Liver (tissue), 3 donors: ENCODE measurements at regions not wholly inside any gene's neighbourhood (a gene's known extent, or its start where the extent isn't known, plus 50 kb on each side); places are given as distances from the start of the nearest gene placed in this dataset.

Experiments used
- EGR1 ChIP-seq, 2 donors: IDR thresholded peaks; 2 replicates each; pipeline ENCODE4 v1.6.1; 2016 to 2018; ENCODE audit warnings: antibody characterized with exemption in 2 of 2, low read depth in 2 of 2
- GABPA ChIP-seq, 2 donors: IDR thresholded peaks in 1 of 2; conservative IDR thresholded peaks in 1 of 2; 2 replicates each; pipeline ENCODE4 v1.6.1; 2016; ENCODE audit warnings: antibody characterized with exemption in 2 of 2, mild to moderate bottlenecking in 1 of 2, moderate library complexity in 1 of 2
- HNF4G ChIP-seq: IDR thresholded peaks from 2 replicates; pipeline ENCODE4 v1.6.1; 2016; ENCODE audit warnings: antibody characterized with exemption
- JUND ChIP-seq, 2 donors: IDR thresholded peaks; 2 replicates each; pipeline ENCODE4 v1.6.1; 2016; ENCODE audit warnings: antibody characterized with exemption in 2 of 2
- NR2F2 ChIP-seq: IDR thresholded peaks from 2 replicates; pipeline ENCODE4 v1.6.1; 2016; ENCODE audit warnings: antibody characterized with exemption
- RAD21 ChIP-seq, 2 donors: IDR thresholded peaks; 2 replicates each; pipeline ENCODE4 v1.6.1; 2016; ENCODE audit warnings: antibody characterized with exemption in 2 of 2, mild to moderate bottlenecking in 2 of 2
- RXRA ChIP-seq, 2 donors: IDR thresholded peaks; 2 replicates each; pipeline ENCODE4 v1.6.1; 2017 to 2018; ENCODE audit warnings: antibody characterized with exemption in 2 of 2, mild to moderate bottlenecking in 1 of 2
- SP1 ChIP-seq: IDR thresholded peaks from 2 replicates; pipeline ENCODE4 v1.6.1; 2018; ENCODE audit warnings: antibody characterized with exemption, mild to moderate bottlenecking
- TAF1 ChIP-seq: conservative IDR thresholded peaks from 2 replicates; pipeline ENCODE4 v1.6.1; 2016; ENCODE audit warnings: antibody characterized with exemption, mild to moderate bottlenecking
- YY1 ChIP-seq: IDR thresholded peaks from 2 replicates; pipeline ENCODE4 v1.6.1; 2016; ENCODE audit warnings: antibody characterized with exemption, mild to moderate bottlenecking
- TF ChIP-seq, protein P1 (sequence below): fragments of 150-350 bp; IDR thresholded peaks from 2 replicates; pipeline ENCODE4 v1.5.1; 2017; ENCODE audit warnings: improper control_type of control experiment, low read depth, low read length; ENCODE audit not compliant: missing input control
- TF ChIP-seq, protein P2 (sequence below): IDR thresholded peaks from 2 replicates; pipeline ENCODE4 v1.6.1; 2016; ENCODE audit warnings: antibody characterized with exemption
- TF ChIP-seq, protein P3 (sequence below): IDR thresholded peaks from 2 replicates; pipeline ENCODE4 v1.6.1; 2016; ENCODE audit warnings: antibody characterized with exemption, mild to moderate bottlenecking
- donor health status: healthy.
- donor health status: healthy.

DNA sequence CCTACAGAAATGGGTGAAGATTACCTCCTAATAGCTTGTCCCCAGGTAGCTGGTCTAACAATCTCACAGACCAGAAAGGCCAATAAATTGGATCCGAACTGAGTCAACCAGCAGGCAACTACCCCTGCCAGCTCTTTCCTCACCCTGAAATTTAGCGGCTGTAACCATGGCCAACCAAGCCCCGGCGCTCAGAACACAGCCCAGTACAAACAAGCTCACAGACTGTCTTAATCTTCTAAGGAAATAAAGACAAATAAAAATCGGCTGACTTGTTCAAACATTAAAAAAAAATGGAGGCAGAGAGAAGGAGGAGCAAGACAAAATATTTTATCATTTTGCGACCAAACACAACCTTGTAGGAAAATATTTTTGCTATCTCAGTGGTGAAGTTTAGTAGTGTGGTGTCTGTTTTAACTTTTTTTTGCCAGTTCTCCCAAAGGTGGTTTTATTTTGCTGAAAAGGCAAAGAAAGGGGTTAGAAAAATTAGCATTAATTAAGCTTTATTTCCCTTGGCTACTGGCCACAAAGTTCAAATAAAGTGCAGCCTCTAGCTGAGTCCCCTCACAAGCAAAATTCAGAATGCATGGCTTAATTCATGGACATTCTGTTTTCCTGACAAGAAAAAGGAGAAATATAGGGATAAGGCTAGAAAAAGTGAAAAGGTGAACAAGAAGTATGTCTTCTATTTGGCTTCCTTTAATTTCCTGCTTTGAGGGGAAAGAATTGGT lies 313.0 kb upstream of the NPVF start:
- no peak for TF ChIP-seq YY1
- TF ChIP-seq, protein P1, sequence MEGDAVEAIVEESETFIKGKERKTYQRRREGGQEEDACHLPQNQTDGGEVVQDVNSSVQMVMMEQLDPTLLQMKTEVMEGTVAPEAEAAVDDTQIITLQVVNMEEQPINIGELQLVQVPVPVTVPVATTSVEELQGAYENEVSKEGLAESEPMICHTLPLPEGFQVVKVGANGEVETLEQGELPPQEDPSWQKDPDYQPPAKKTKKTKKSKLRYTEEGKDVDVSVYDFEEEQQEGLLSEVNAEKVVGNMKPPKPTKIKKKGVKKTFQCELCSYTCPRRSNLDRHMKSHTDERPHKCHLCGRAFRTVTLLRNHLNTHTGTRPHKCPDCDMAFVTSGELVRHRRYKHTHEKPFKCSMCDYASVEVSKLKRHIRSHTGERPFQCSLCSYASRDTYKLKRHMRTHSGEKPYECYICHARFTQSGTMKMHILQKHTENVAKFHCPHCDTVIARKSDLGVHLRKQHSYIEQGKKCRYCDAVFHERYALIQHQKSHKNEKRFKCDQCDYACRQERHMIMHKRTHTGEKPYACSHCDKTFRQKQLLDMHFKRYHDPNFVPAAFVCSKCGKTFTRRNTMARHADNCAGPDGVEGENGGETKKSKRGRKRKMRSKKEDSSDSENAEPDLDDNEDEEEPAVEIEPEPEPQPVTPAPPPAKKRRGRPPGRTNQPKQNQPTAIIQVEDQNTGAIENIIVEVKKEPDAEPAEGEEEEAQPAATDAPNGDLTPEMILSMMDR: no peak
- TF ChIP-seq, protein P2, sequence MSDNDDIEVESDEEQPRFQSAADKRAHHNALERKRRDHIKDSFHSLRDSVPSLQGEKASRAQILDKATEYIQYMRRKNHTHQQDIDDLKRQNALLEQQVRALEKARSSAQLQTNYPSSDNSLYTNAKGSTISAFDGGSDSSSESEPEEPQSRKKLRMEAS: no peak
- TF ChIP-seq HNF4G: no peak
- no peak for TF ChIP-seq NR2F2
- TF ChIP-seq RAD21 (IDR thresholded peaks at IDR 0.05): no peak
- no peak for TF ChIP-seq JUND (IDR thresholded peaks at IDR 0.05)
- no peak for TF ChIP-seq TAF1
- TF ChIP-seq RXRA (IDR thresholded peaks at IDR 0.05): no peak
- TF ChIP-seq GABPA (IDR thresholded peaks at IDR 0.05 in 1 of 2, conservative IDR thresholded peaks at IDR 0.05 in 1 of 2): no peak
- TF ChIP-seq, protein P3, sequence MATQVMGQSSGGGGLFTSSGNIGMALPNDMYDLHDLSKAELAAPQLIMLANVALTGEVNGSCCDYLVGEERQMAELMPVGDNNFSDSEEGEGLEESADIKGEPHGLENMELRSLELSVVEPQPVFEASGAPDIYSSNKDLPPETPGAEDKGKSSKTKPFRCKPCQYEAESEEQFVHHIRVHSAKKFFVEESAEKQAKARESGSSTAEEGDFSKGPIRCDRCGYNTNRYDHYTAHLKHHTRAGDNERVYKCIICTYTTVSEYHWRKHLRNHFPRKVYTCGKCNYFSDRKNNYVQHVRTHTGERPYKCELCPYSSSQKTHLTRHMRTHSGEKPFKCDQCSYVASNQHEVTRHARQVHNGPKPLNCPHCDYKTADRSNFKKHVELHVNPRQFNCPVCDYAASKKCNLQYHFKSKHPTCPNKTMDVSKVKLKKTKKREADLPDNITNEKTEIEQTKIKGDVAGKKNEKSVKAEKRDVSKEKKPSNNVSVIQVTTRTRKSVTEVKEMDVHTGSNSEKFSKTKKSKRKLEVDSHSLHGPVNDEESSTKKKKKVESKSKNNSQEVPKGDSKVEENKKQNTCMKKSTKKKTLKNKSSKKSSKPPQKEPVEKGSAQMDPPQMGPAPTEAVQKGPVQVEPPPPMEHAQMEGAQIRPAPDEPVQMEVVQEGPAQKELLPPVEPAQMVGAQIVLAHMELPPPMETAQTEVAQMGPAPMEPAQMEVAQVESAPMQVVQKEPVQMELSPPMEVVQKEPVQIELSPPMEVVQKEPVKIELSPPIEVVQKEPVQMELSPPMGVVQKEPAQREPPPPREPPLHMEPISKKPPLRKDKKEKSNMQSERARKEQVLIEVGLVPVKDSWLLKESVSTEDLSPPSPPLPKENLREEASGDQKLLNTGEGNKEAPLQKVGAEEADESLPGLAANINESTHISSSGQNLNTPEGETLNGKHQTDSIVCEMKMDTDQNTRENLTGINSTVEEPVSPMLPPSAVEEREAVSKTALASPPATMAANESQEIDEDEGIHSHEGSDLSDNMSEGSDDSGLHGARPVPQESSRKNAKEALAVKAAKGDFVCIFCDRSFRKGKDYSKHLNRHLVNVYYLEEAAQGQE: no peak
- no peak for TF ChIP-seq SP1
- no peak for TF ChIP-seq EGR1 (IDR thresholded peaks at IDR 0.05; ENCODE audit: low read depth in 2 of 2)
